GM12892 (cell line): ENCODE measurements at regions not wholly inside any gene's neighbourhood (a gene's known extent, or its start where the extent isn't known, plus 50 kb on each side); places are given as distances from the start of the nearest gene placed in this dataset.

Source experiments
- POLR2A ChIP-seq: IDR thresholded peaks from 2 replicates; pipeline ENCODE4 v1.6.1; 2011; ENCODE audit warnings: low read depth, low read length, control low read depth
- POLR2AphosphoS5 ChIP-seq: IDR thresholded peaks from 2 replicates; pipeline ENCODE4 v1.6.1; 2011; ENCODE audit warnings: low read depth, low read length, control low read depth
- TAF1 ChIP-seq: IDR thresholded peaks from 2 replicates; pipeline ENCODE4 v1.6.1; 2011; ENCODE audit warnings: low read depth, mild to moderate bottlenecking, control low read depth, low read length, borderline replicate concordance

- TF ChIP-seq POLR2A (no peak), POLR2AphosphoS5 (no peak), TAF1 (no peak)
Measured at GRCh38 chr13:60328073-60328472, 68.9 kb upstream of the TDRD3 start.
